HEK293 (cell line): ENCODE measurements at regions not wholly inside any gene's neighbourhood (a gene's known extent, or its start where the extent isn't known, plus 50 kb on each side); places are given as distances from the start of the nearest gene placed in this dataset.

Experiments used
- CTCF ChIA-PET: fragments of 350-600 bp; formaldehyde crosslinking; extraction: SDS; loops from one replicate; lab custom pipeline; 2021; ENCODE audit warnings: antibody characterized with exemption; lab: Yijun Ruan, JAX
- POLR2A ChIA-PET: fragments of 300-600 bp; formaldehyde crosslinking; extraction: SDS; loops from one replicate; lab custom pipeline; 2020; ENCODE audit warnings: antibody characterized with exemption, inconsistent platforms; lab: Yijun Ruan, JAX
- H3K27ac ChIP-seq: fragments of 200-500 bp; sonication (Bioruptor generic); 2 replicates; pipeline ENCODE4 v1.5.1; 2014; ENCODE audit warnings: low read depth, low read length, control low read depth, inconsistent platforms; ENCODE audit errors: extremely low read depth
- H3K36me3 ChIP-seq, 2 experiments: fragments of 200-500 bp in 1 of 2; sonication (Bioruptor generic) in 1 of 2; 1 replicate in 1 of 2; 2 replicates in 1 of 2; pipeline ENCODE4 v1.5.1; 2014 to 2017; ENCODE audit warnings: inconsistent platforms in 2 of 2, low read length in 2 of 2; ENCODE audit not compliant: control insufficient read depth in 2 of 2, insufficient read depth in 1 of 2
- H3K4me1 ChIP-seq: fragments of 200-500 bp; sonication (Bioruptor generic); 2 replicates; pipeline ENCODE4 v1.5.1; 2014; ENCODE audit warnings: mild to moderate bottlenecking, low read length, inconsistent platforms; ENCODE audit not compliant: control insufficient read depth, insufficient read depth
- H3K4me3 ChIP-seq: 2 replicates; pipeline ENCODE4 v1.5.1; 2011; ENCODE audit warnings: low read depth, mild to moderate bottlenecking, control low read depth, low read length, moderate library complexity
- H3K9me3 ChIP-seq: fragments of 200-500 bp; sonication (Bioruptor generic); 2 replicates; pipeline ENCODE4 v1.5.1; 2014; ENCODE audit warnings: low read depth, low read length, inconsistent platforms; ENCODE audit not compliant: control insufficient read depth, insufficient read depth
- ELK4 ChIP-seq: IDR thresholded peaks from 2 replicates; pipeline ENCODE4 v1.6.1; 2011; ENCODE audit warnings: mild to moderate bottlenecking, low read depth, low read length, borderline replicate concordance
- HIC1 ChIP-seq: fragments of 450-650 bp; formaldehyde crosslinking; IDR thresholded peaks from 2 replicates; pipeline ENCODE4 v1.5.1; 2016; ENCODE audit warnings: missing biosample characterization, missing genetic modification characterization
- HOXD13 ChIP-seq: sonication (generic); formaldehyde crosslinking; IDR thresholded peaks from 2 replicates; pipeline ENCODE4 v1.8.0; 2022; ENCODE audit warnings: missing genetic modification reagents, borderline replicate concordance
- MYNN ChIP-seq: fragments of 450-650 bp; formaldehyde crosslinking; IDR thresholded peaks from 2 replicates; pipeline ENCODE4 v1.5.1; 2016; ENCODE audit warnings: missing biosample characterization, missing genetic modification characterization, borderline replicate concordance
- PATZ1 ChIP-seq: fragments of 450-650 bp; formaldehyde crosslinking; IDR thresholded peaks from 2 replicates; pipeline ENCODE4 v1.5.1; 2016; ENCODE audit warnings: missing biosample characterization, missing genetic modification characterization
- SCRT2 ChIP-seq: fragments of 450-650 bp; formaldehyde crosslinking; IDR thresholded peaks from 2 replicates; pipeline ENCODE4 v1.5.1; 2016; ENCODE audit warnings: missing biosample characterization, missing genetic modification characterization
- SETDB1 ChIP-seq: IDR thresholded peaks from one replicate; pipeline ENCODE4 v1.6.1; 2017; ENCODE audit warnings: mild to moderate bottlenecking, low read length, moderate library complexity, mixed read lengths; ENCODE audit not compliant: insufficient read length
- YY1 ChIP-seq: fragments of 450-650 bp; formaldehyde crosslinking; IDR thresholded peaks from 2 replicates; pipeline ENCODE4 v1.5.1; 2018; ENCODE audit warnings: missing biosample characterization, missing genetic modification characterization
- ZBTB7A ChIP-seq: fragments of 450-650 bp; formaldehyde crosslinking; IDR thresholded peaks from 2 replicates; pipeline ENCODE4 v1.5.1; 2016; ENCODE audit warnings: low read depth, missing biosample characterization, missing genetic modification characterization
- ZBTB8A ChIP-seq: fragments of 450-650 bp; formaldehyde crosslinking; IDR thresholded peaks from 2 replicates; pipeline ENCODE4 v1.5.1; 2016; ENCODE audit warnings: missing biosample characterization, missing genetic modification characterization
- ZEB2 ChIP-seq: fragments of 450-650 bp; formaldehyde crosslinking; IDR thresholded peaks from 2 replicates; pipeline ENCODE4 v1.5.1; 2016; ENCODE audit warnings: missing biosample characterization, missing genetic modification characterization
- ZFP41 ChIP-seq: fragments of 450-650 bp; formaldehyde crosslinking; IDR thresholded peaks from 2 replicates; pipeline ENCODE4 v1.5.1; 2016; ENCODE audit warnings: missing biosample characterization, missing genetic modification characterization, borderline replicate concordance
- ZNF132 ChIP-seq: fragments of 450-650 bp; formaldehyde crosslinking; IDR thresholded peaks from 2 replicates; pipeline ENCODE4 v1.5.1; 2017; ENCODE audit warnings: missing biosample characterization, missing genetic modification characterization, borderline replicate concordance
- ZNF16 ChIP-seq: fragments of 450-650 bp; formaldehyde crosslinking; IDR thresholded peaks from 2 replicates; pipeline ENCODE4 v1.5.1; 2016; ENCODE audit warnings: low read depth, missing biosample characterization, missing genetic modification characterization
- ZNF302 ChIP-seq: fragments of 450-650 bp; formaldehyde crosslinking; IDR thresholded peaks from 2 replicates; pipeline ENCODE4 v1.5.1; 2016; ENCODE audit warnings: missing biosample characterization, missing genetic modification characterization, low read depth
- ZNF324 ChIP-seq: fragments of 450-650 bp; formaldehyde crosslinking; IDR thresholded peaks from 2 replicates; pipeline ENCODE4 v1.5.1; 2016; ENCODE audit warnings: missing biosample characterization, missing genetic modification characterization
- ZNF341 ChIP-seq: fragments of 450-650 bp; formaldehyde crosslinking; IDR thresholded peaks from 2 replicates; pipeline ENCODE4; 2016; ENCODE audit warnings: low read depth, missing biosample characterization, missing genetic modification characterization
- ZNF560 ChIP-seq: fragments of 450-650 bp; formaldehyde crosslinking; IDR thresholded peaks from 2 replicates; pipeline ENCODE4 v1.5.1; 2017; ENCODE audit warnings: missing biosample characterization, missing genetic modification characterization, borderline replicate concordance
- ZNF791 ChIP-seq: fragments of 450-650 bp; formaldehyde crosslinking; IDR thresholded peaks from 2 replicates; pipeline ENCODE4 v1.5.1; 2016; ENCODE audit warnings: missing biosample characterization, missing genetic modification characterization
- ZNF843 ChIP-seq: fragments of 450-650 bp; formaldehyde crosslinking; IDR thresholded peaks from 2 replicates; pipeline ENCODE4 v1.5.1; 2016; ENCODE audit warnings: missing biosample characterization, missing genetic modification characterization
- TF ChIP-seq, protein P1 (sequence below): fragments of 450-650 bp; IDR thresholded peaks from 2 replicates; pipeline ENCODE4 v1.5.1; 2018; ENCODE audit warnings: missing biosample characterization, mild to moderate bottlenecking, missing genetic modification characterization
- TF ChIP-seq, protein P2 (sequence below): fragments of 450-650 bp; formaldehyde crosslinking; IDR thresholded peaks from 2 replicates; pipeline ENCODE4 v1.5.1; 2017; ENCODE audit warnings: missing biosample characterization, missing genetic modification characterization

DNA sequence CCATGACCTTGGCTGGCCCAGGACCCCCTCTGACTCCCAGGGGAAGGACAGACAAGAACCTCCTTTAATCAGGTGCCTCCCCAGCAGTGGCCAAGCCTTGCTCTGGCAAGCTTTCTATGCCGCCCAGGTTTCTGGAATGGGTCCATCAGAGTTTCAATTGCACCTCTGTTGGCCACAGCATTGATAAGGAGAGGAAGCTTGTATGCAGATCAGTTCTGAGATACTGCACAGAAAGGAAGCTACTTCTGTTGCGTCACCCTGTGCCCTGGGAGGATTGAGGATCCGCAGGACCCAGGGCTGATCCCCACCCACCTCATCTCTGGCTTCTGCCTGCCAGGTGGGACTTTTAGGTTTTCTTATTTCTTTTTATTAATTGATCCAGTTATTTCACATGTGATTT lies 167.2 kb downstream of the TFAP2C start (continued):
- TF ChIP-seq, protein P1, sequence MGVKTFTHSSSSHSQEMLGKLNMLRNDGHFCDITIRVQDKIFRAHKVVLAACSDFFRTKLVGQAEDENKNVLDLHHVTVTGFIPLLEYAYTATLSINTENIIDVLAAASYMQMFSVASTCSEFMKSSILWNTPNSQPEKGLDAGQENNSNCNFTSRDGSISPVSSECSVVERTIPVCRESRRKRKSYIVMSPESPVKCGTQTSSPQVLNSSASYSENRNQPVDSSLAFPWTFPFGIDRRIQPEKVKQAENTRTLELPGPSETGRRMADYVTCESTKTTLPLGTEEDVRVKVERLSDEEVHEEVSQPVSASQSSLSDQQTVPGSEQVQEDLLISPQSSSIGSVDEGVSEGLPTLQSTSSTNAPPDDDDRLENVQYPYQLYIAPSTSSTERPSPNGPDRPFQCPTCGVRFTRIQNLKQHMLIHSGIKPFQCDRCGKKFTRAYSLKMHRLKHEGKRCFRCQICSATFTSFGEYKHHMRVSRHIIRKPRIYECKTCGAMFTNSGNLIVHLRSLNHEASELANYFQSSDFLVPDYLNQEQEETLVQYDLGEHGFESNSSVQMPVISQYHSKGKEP (tag by site-specific recombination), result no peak

- H3K36me3 ChIP-seq, result no peaks in the 10 kb centered on the region
- POLR2A ChIA-PET, result interaction anchor here (0.6 kb wide), 1 partner anchor 9 kb away, joined by 6 read pairs; no protein-coding TSS in a partner anchor
- CTCF ChIA-PET, result interaction anchor here (0.6 to 1.0 kb wide), 3 partner anchors 114 to 549 kb away, joined by 3 to 6 read pairs (median 4); no protein-coding TSS in a partner anchor
Measured at GRCh38 chr20:56797023-56797422, 167.9 kb downstream of the TFAP2C start.

GRCh38 chr20:56798634-56799033 lies 169.5 kb downstream of the TFAP2C start:
- CTCF ChIA-PET, result no interaction called here
- no peak for TF ChIP-seq ZBTB7A
- TF ChIP-seq ZNF791 (tag by site-specific recombination), result no peak
- TF ChIP-seq SCRT2 (tag by site-specific recombination), result peak; percentile 35; the same call in 1 of the 2 replicates
- no peak for TF ChIP-seq ELK4
- TF ChIP-seq SETDB1, result peak; percentile 62
- TF ChIP-seq ZNF132 (tag by site-specific recombination), result no peak
- no peak for TF ChIP-seq ZNF16 (tag by site-specific recombination)
- no peaks in the 10 kb centered on the region for H3K36me3 ChIP-seq
- no peak overlapping the region for H3K27ac ChIP-seq
- POLR2A ChIA-PET, result no interaction called here
- H3K4me3 ChIP-seq, result no peak overlapping the region
- no peaks in the 10 kb centered on the region for H3K9me3 ChIP-seq
- H3K4me1 ChIP-seq, result no peaks in the 10 kb centered on the region

More at GRCh38 chr20:56797023-56797422, 167.9 kb downstream of the TFAP2C start:
- Histone ChIP-seq H3K27ac (no peak overlapping the region), H3K9me3 (no peaks in the 10 kb centered on the region), H3K4me3 (no peak overlapping the region), H3K4me1 (no peaks in the 10 kb centered on the region)
- TF ChIP-seq ZNF341 (tag by site-specific recombination), result no peak
- TF ChIP-seq ZFP41 (tag by site-specific recombination), result no peak
- no peak for TF ChIP-seq ZBTB8A (tag by site-specific recombination)
- TF ChIP-seq MYNN (tag by site-specific recombination), result no peak
- no peak for TF ChIP-seq ZEB2 (tag by site-specific recombination)

GRCh38 chr20:56799187-56799586 lies 170.1 kb downstream of the TFAP2C start:
- Histone ChIP-seq H3K36me3 (no peaks in the 10 kb centered on the region), H3K9me3 (no peaks in the 10 kb centered on the region), H3K4me3 (no peak overlapping the region), H3K27ac (no peak overlapping the region), H3K4me1 (no peaks in the 10 kb centered on the region)
- CTCF ChIA-PET, result no interaction called here
- POLR2A ChIA-PET, result no interaction called here
- TF ChIP-seq PATZ1 (no peak), ZNF843 (tag by site-specific recombination) (no peak), ZNF302 (tag by site-specific recombination) (no peak), ZNF560 (no peak), HIC1 (tag by site-specific recombination) (no peak), HOXD13 (CRISPR knock-in tag) (no peak), ZNF324 (no peak), YY1 (tag by site-specific recombination) (no peak)
- TF ChIP-seq, protein P2, sequence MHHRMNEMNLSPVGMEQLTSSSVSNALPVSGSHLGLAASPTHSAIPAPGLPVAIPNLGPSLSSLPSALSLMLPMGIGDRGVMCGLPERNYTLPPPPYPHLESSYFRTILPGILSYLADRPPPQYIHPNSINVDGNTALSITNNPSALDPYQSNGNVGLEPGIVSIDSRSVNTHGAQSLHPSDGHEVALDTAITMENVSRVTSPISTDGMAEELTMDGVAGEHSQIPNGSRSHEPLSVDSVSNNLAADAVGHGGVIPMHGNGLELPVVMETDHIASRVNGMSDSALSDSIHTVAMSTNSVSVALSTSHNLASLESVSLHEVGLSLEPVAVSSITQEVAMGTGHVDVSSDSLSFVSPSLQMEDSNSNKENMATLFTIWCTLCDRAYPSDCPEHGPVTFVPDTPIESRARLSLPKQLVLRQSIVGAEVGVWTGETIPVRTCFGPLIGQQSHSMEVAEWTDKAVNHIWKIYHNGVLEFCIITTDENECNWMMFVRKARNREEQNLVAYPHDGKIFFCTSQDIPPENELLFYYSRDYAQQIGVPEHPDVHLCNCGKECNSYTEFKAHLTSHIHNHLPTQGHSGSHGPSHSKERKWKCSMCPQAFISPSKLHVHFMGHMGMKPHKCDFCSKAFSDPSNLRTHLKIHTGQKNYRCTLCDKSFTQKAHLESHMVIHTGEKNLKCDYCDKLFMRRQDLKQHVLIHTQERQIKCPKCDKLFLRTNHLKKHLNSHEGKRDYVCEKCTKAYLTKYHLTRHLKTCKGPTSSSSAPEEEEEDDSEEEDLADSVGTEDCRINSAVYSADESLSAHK (tag by site-specific recombination), result no peak
